DMS53 treated with DMSO at 0.1 percent for 48 hours (cell line): ENCODE measurements at regions not wholly inside any gene's neighbourhood (a gene's known extent, or its start where the extent isn't known, plus 50 kb on each side); places are given as distances from the start of the nearest gene placed in this dataset.

ENCODE experiments used
- DNase-seq: peaks from one replicate; lab custom pipeline; 2025; ENCODE audit not compliant: unreplicated experiment; lab: John Stamatoyannopoulos, UW

- no peak for DNase-seq
These were observed 116.3 kb upstream of the ADAMTS5 start for GRCh38 chr21:27083144-27083543.

- DNase-seq: no peak
These were observed 115.6 kb upstream of the ADAMTS5 start for GRCh38 chr21:27082431-27083010.

GRCh38 chr21:27079636-27080240 lies 112.8 kb upstream of the ADAMTS5 start:
- peak; percentile 94 for DNase-seq

- peak; percentile 66 for DNase-seq
These were observed 112.0 kb upstream of the ADAMTS5 start for GRCh38 chr21:27078915-27079314.

GRCh38 chr21:27077501-27077900 lies 110.6 kb upstream of the ADAMTS5 start:
- no peak for DNase-seq

- no peak for DNase-seq
These were observed 109.1 kb upstream of the ADAMTS5 start for GRCh38 chr21:27076025-27076424.

- no peak for DNase-seq
These were observed 104.2 kb upstream of the ADAMTS5 start for GRCh38 chr21:27070861-27071670.

GRCh38 chr21:27068811-27069210 lies 101.9 kb upstream of the ADAMTS5 start:
- DNase-seq: no peak

GRCh38 chr21:27067226-27067625 lies 100.3 kb upstream of the ADAMTS5 start:
- no peak for DNase-seq

- DNase-seq: no peak
These were observed 95.6 kb upstream of the ADAMTS5 start for GRCh38 chr21:27062443-27062842.

- no peak for DNase-seq
These were observed 94.9 kb upstream of the ADAMTS5 start for GRCh38 chr21:27061770-27062169.

GRCh38 chr21:27060190-27060589 lies 93.3 kb upstream of the ADAMTS5 start:
- DNase-seq: no peak

- no peak for DNase-seq
These were observed 92.1 kb upstream of the ADAMTS5 start for GRCh38 chr21:27058673-27059605.

- DNase-seq: no peak
These were observed 91.1 kb upstream of the ADAMTS5 start for GRCh38 chr21:27057997-27058396.

GRCh38 chr21:27047658-27048314 lies 80.9 kb upstream of the ADAMTS5 start:
- DNase-seq: no peak

- DNase-seq: no peak
These were observed 80.4 kb upstream of the ADAMTS5 start for GRCh38 chr21:27047283-27047657.

GRCh38 chr21:27045281-27045985 lies 78.5 kb upstream of the ADAMTS5 start:
- DNase-seq: no peak

GRCh38 chr21:27043377-27043776 lies 76.5 kb upstream of the ADAMTS5 start:
- DNase-seq: no peak

- DNase-seq: no peak
These were observed 74.0 kb upstream of the ADAMTS5 start for GRCh38 chr21:27040738-27041469.
